HG03139 (cell line): ENCODE measurements at regions not wholly inside any gene's neighbourhood (a gene's known extent, or its start where the extent isn't known, plus 50 kb on each side); places are given as distances from the start of the nearest gene placed in this dataset.

Experiments
- ATAC-seq: cut with Tn5 transposase; IDR thresholded peaks from one replicate; pipeline ENCODE4 v1.9.1; 2021; ENCODE audit not compliant: unreplicated experiment

- no peak for ATAC-seq
Observed at GRCh38 chrX:5117816-5118215, 1110.9 kb downstream of the NLGN4X start.

GRCh38 chrX:5113128-5113527 lies 1115.5 kb downstream of the NLGN4X start:
- ATAC-seq = no peak

GRCh38 chrX:5100004-5100403 lies 1128.7 kb downstream of the NLGN4X start:
- no peak for ATAC-seq

GRCh38 chrX:5086388-5086787 lies 1142.3 kb downstream of the NLGN4X start:
- no peak for ATAC-seq

- no peak for ATAC-seq
Observed at GRCh38 chrX:5084279-5084678, 1144.4 kb downstream of the NLGN4X start.

GRCh38 chrX:5082705-5083104 lies 1146.0 kb downstream of the NLGN4X start:
- no peak for ATAC-seq

GRCh38 chrX:5080791-5081190 lies 1147.9 kb downstream of the NLGN4X start:
- ATAC-seq = no peak

- no peak for ATAC-seq
Observed at GRCh38 chrX:5068550-5068949, 1160.1 kb downstream of the NLGN4X start.

GRCh38 chrX:5057786-5058185 lies 1170.9 kb downstream of the NLGN4X start:
- ATAC-seq = no peak

- no peak for ATAC-seq
Observed at GRCh38 chrX:5054852-5055251, 1173.8 kb downstream of the NLGN4X start.

- ATAC-seq = no peak
Observed at GRCh38 chrX:5051831-5052491, 1176.7 kb downstream of the NLGN4X start.

GRCh38 chrX:5042563-5042962 lies 1186.1 kb downstream of the NLGN4X start:
- no peak for ATAC-seq

GRCh38 chrX:5031792-5032191 lies 1196.9 kb downstream of the NLGN4X start:
- ATAC-seq = no peak

GRCh38 chrX:5015451-5015850 lies 1213.2 kb downstream of the NLGN4X start:
- no peak for ATAC-seq

GRCh38 chrX:4994855-4995254 lies 1233.8 kb downstream of the NLGN4X start:
- no peak for ATAC-seq

GRCh38 chrX:4978613-4979012 lies 1250.1 kb downstream of the NLGN4X start:
- ATAC-seq = no peak

GRCh38 chrX:4971646-4972045 lies 1257.0 kb downstream of the NLGN4X start:
- no peak for ATAC-seq

GRCh38 chrX:4964112-4964511 lies 1250.7 kb upstream of the PRKX start:
- no peak for ATAC-seq

- no peak for ATAC-seq
Observed at GRCh38 chrX:4963432-4963831, 1250.0 kb upstream of the PRKX start.

- no peak for ATAC-seq
Observed at GRCh38 chrX:4944767-4945166, 1231.3 kb upstream of the PRKX start.

- no peak for ATAC-seq
Observed at GRCh38 chrX:4936315-4936714, 1222.9 kb upstream of the PRKX start.

- ATAC-seq = no peak
Observed at GRCh38 chrX:4935846-4936245, 1222.4 kb upstream of the PRKX start.

- ATAC-seq = no peak
Observed at GRCh38 chrX:4935401-4935800, 1222.0 kb upstream of the PRKX start.
